ENCODE measurements at regions not wholly inside any gene's neighbourhood (a gene's known extent, or its start where the extent isn't known, plus 50 kb on each side); places are given as distances from the start of the nearest gene placed in this dataset.

DNA sequence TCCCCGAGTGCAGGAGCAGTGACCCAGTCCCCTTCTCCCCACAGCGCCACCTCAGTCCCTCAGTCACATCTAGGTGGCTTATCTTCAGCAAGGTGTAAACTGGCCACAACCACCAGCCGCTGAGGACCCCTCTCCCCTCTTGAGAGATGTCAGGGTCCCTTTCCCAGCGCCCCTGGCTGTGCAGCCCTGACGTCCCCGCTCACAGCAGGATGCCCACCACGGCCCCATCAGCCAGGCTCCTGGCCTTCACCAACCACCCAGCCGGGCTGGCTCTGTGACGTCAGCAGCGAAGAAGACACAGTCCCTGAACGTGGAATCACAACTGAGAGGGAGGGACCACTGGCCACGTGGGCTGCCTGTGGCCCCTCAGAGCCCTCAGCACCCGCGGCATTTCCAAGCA, 249.4 kb downstream of the NPHP4 start:
- Histone ChIP-seq H3K36me3 (no peaks in the 10 kb centered on the region), H3K4me3 (no peak overlapping the region), H3K4me1 (no peaks in the 10 kb centered on the region), H3K27ac (no peak overlapping the region), H3K27me3 (no peaks in the 10 kb centered on the region), H3K9me3 (no peaks in the 10 kb centered on the region)
- DNase-seq (peak; percentile 16 to 47 (median 19)), ATAC-seq (no peak)
- TF ChIP-seq, protein P1, sequence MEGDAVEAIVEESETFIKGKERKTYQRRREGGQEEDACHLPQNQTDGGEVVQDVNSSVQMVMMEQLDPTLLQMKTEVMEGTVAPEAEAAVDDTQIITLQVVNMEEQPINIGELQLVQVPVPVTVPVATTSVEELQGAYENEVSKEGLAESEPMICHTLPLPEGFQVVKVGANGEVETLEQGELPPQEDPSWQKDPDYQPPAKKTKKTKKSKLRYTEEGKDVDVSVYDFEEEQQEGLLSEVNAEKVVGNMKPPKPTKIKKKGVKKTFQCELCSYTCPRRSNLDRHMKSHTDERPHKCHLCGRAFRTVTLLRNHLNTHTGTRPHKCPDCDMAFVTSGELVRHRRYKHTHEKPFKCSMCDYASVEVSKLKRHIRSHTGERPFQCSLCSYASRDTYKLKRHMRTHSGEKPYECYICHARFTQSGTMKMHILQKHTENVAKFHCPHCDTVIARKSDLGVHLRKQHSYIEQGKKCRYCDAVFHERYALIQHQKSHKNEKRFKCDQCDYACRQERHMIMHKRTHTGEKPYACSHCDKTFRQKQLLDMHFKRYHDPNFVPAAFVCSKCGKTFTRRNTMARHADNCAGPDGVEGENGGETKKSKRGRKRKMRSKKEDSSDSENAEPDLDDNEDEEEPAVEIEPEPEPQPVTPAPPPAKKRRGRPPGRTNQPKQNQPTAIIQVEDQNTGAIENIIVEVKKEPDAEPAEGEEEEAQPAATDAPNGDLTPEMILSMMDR (IDR thresholded peaks at IDR 0.05), result no peak
- no peak for TF ChIP-seq POLR2A (IDR thresholded peaks at IDR 0.05)
- intact Hi-C loops (cut with DNase I), result loop anchor here in 1 of 2 donors (10.0 kb wide), 1 partner anchor 228 kb away; no protein-coding TSS in a partner anchor
- WGBS (ENCODE audit: insufficient coverage, low coverage, low lambda C conversion rate, missing lambda C conversion rate), result 51% methylated on average over 2 of the region's 14 CpGs

DNA sequence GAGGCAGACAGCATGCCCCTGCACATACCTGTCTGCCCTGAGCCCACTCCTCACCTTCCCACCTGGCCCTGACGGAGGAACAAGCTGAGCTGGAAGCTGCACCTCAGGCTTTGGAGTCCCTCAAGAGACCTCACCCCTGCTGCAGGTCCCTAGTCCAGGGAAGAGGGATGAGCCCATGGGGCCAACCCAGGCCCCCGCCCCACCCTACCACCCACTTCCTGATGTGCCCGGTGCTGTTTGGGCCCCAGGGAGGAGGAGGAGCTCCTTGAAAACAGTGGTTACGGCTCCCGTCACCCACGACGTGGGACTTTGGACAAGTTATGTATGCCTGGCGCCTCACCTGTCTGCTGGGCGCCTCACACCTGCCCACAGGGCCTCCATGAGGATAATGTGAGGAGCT, 250.2 kb downstream of the NPHP4 start:
- intact Hi-C loops (cut with DNase I), result loop anchor here in 1 of 2 donors (10.0 kb wide), 1 partner anchor 227 kb away; no protein-coding TSS in a partner anchor
- no peak for TF ChIP-seq POLR2A (IDR thresholded peaks at IDR 0.05)
- TF ChIP-seq, protein P1 (IDR thresholded peaks at IDR 0.05), result no peak
- Histone ChIP-seq H3K9me3 (no peaks in the 10 kb centered on the region), H3K36me3 (no peaks in the 10 kb centered on the region), H3K27ac (no peak overlapping the region), H3K27me3 (no peaks in the 10 kb centered on the region), H3K4me1 (no peaks in the 10 kb centered on the region), H3K4me3 (no peak overlapping the region)
- ATAC-seq, result no peak
- WGBS (ENCODE audit: insufficient coverage, low coverage, low lambda C conversion rate, missing lambda C conversion rate), result 13% methylated on average over 3 of the region's 9 CpGs
- peak in 2 of 3 donors; percentile 3 to 22 for DNase-seq

DNA sequence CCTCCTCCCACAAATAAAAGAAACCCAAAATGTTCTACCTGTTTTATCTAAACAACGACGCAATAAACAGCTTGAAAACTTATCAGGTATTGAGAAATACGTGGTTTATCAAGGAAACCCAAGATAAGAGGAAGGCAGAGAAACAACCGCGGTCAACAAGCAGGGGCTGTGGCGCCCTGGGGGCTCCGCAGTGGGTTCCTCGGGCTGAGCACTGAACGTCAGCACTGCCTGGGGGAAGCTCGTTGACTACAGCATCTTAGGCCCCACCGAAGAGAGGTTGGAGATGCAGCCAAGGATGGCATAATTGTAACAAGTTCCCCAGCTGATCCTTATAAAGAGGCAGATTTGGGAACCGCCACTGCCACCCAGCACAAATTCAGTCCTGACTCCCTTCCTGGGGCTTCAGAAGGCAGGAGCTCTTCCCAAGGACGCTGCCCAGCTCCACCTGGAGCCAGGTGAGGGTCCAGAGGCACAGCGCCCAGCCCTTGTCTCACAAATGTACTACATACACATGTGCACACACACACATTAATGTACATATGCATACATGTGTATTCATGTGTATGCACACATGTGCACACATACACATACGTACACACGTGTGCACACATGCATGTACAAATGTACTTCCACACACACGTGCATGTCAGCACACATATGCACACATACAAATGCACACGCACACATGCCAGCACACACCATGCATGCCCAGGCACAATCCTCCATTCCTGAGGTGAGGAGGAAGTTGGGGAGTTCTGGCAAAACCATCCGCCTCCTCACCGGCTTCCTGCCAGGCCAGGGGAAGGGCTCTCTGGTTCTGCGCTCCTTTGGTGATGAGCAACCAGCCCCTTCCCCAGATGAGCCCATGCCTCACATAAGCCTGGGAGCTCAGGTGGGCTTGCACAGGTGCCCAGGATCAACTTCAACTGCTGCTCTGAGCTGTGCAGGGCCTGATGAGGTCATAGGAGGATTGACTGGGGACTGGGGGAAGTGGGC, 251.1 kb downstream of the NPHP4 start:
- H3K36me3 ChIP-seq, result no peaks in the 10 kb centered on the region
- no peaks in the 10 kb centered on the region for H3K4me1 ChIP-seq
- no peak overlapping the region for H3K27ac ChIP-seq
- H3K27me3 ChIP-seq, result no peaks in the 10 kb centered on the region
- TF ChIP-seq, protein P1 (IDR thresholded peaks at IDR 0.05), result no peak
- no peak for TF ChIP-seq POLR2A (IDR thresholded peaks at IDR 0.05)
- WGBS (ENCODE audit: insufficient coverage, low coverage, low lambda C conversion rate, missing lambda C conversion rate), result 21% methylated on average over 13 of the region's 21 CpGs
- no peaks in the 10 kb centered on the region for H3K9me3 ChIP-seq
- peak in 1 of 3 donors; percentile 30 for DNase-seq
- no peak overlapping the region for H3K4me3 ChIP-seq
- intact Hi-C loops (cut with DNase I), result loop anchor here in 1 of 2 donors (10.0 kb wide), 1 partner anchor 226 kb away; no protein-coding TSS in a partner anchor
- no peak for ATAC-seq

DNA sequence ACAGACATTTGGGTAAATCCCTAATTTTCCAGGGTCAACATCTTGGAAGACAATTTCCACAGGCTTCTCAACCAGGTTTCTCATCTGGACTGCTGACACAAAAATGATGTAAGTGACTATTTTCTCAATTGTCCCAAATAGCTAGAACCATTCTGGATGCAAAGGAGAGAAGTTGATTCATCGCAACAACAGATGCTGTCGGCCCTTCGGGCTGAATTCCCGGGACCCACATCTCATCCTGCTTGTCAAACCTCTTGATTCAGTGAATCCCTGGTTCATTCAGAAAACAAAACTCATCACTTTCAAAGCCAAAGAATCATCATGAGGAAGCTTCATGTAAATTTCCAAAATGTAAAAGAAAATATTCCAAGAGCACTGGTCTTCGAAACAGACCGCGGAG, 251.8 kb downstream of the NPHP4 start:
- ATAC-seq (no peak), DNase-seq (no peak)
- Histone ChIP-seq H3K27me3 (no peaks in the 10 kb centered on the region), H3K9me3 (no peaks in the 10 kb centered on the region), H3K4me1 (no peaks in the 10 kb centered on the region), H3K27ac (no peak overlapping the region), H3K36me3 (no peaks in the 10 kb centered on the region), H3K4me3 (no peak overlapping the region)
- WGBS (ENCODE audit: insufficient coverage, low coverage, low lambda C conversion rate, missing lambda C conversion rate), result 73% methylated on average over 6 of the region's 7 CpGs
- intact Hi-C loops (cut with DNase I), result loop anchor here in 1 of 2 donors (10.0 kb wide), 1 partner anchor 226 kb away; no protein-coding TSS in a partner anchor
- no peak for TF ChIP-seq POLR2A (IDR thresholded peaks at IDR 0.05)
- TF ChIP-seq, protein P1 (IDR thresholded peaks at IDR 0.05), result no peak

All from right lobe of liver (tissue), 6 donors.